ACC112 (cell line): ENCODE measurements at regions not wholly inside any gene's neighbourhood (a gene's known extent, or its start where the extent isn't known, plus 50 kb on each side); places are given as distances from the start of the nearest gene placed in this dataset.

Source experiments
- H2AFZ ChIP-seq: fragments of 200-600 bp; sonication (generic); one replicate; pipeline ENCODE4 v1.6.0; 2017; ENCODE audit warnings: antibody characterized with exemption, low read length; ENCODE audit not compliant: unreplicated experiment
- H3K27ac ChIP-seq: fragments of 200-600 bp; sonication (generic); 2 replicates; pipeline ENCODE4 v1.5.1; 2014; ENCODE audit warnings: low read depth, mild to moderate bottlenecking, antibody characterized with exemption, low read length, moderate library complexity
- H3K27me3 ChIP-seq: fragments of 200-600 bp; sonication (generic); 2 replicates; pipeline ENCODE4 v1.6.1; 2014; ENCODE audit warnings: mild to moderate bottlenecking, antibody characterized with exemption, low read length, moderate library complexity, mixed read lengths; ENCODE audit not compliant: insufficient read depth
- H3K36me3 ChIP-seq: fragments of 200-600 bp; sonication (generic); 2 replicates; pipeline ENCODE4 v1.6.1; 2016; ENCODE audit warnings: mild to moderate bottlenecking, antibody characterized with exemption, low read length, moderate library complexity, mixed read lengths; ENCODE audit not compliant: insufficient read depth
- H3K4me1 ChIP-seq: fragments of 200-600 bp; sonication (generic); one replicate; pipeline ENCODE4 v1.6.1; 2016; ENCODE audit warnings: low read length, mixed read lengths; ENCODE audit not compliant: insufficient read depth, unreplicated experiment, control insufficient read depth
- H3K4me3 ChIP-seq: fragments of 200-600 bp; sonication (generic); 2 replicates; pipeline ENCODE4 v1.5.1; 2014; ENCODE audit warnings: mild to moderate bottlenecking, low read depth, low read length
- H3K79me2 ChIP-seq: fragments of 200-600 bp; sonication (generic); one replicate; pipeline ENCODE4 v1.6.0; 2016; ENCODE audit warnings: low read length; ENCODE audit not compliant: control insufficient read depth, unreplicated experiment, insufficient read depth

DNA sequence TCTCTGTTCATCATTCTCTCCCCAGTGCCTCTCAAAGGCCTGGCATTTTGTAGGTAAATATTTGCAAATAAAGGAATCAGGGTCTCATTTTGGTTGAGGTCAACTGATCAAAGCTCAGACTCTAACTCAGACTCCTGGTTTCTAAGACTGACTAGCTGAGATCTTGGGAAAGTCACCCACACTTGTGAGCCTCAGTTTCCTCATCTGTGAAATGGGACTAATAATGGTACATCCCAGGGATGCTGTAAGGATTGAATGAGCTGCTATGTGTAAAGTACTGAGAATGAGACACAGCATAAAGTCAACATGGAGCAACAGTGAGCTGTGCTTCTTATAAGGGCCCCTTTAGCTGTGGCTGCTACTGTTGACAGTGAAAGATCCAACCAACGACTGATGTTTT lies 70.6 kb upstream of the XYLT1 start:
- no peaks in the 10 kb centered on the region for H3K4me1 ChIP-seq
- no peaks in the 10 kb centered on the region for H3K79me2 ChIP-seq
- no peaks in the 10 kb centered on the region for H3K27me3 ChIP-seq
- no peaks in the 10 kb centered on the region for H3K36me3 ChIP-seq
- no peak overlapping the region for H3K4me3 ChIP-seq
- H2AFZ ChIP-seq = no peak overlapping the region
- no peak overlapping the region for H3K27ac ChIP-seq

DNA sequence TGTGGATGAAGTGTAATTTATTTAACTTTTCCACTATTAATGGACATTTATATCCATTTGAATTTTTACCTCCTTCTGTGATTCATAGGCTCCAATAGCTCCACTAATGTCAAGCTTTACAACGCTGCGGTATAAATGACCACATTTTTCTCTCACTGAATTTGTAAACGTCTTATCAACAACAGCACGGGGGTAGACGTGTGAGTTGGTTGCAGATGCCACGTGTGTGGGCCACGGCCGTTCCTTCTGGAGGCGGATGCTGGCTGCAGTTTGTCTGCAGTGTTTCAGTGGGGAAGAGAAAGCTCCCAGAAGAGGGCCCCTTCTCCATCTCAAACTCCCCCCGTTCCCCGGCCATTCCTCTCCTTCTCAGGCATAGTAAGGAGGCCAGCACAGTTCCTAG lies 68.2 kb upstream of the XYLT1 start:
- H3K27me3 ChIP-seq = no peaks in the 10 kb centered on the region
- H3K27ac ChIP-seq = no peak overlapping the region
- no peaks in the 10 kb centered on the region for H3K79me2 ChIP-seq
- H2AFZ ChIP-seq = no peak overlapping the region
- H3K36me3 ChIP-seq = no peaks in the 10 kb centered on the region
- no peak overlapping the region for H3K4me3 ChIP-seq
- H3K4me1 ChIP-seq = peaks cover 11% of the 10 kb centered on the region

DNA sequence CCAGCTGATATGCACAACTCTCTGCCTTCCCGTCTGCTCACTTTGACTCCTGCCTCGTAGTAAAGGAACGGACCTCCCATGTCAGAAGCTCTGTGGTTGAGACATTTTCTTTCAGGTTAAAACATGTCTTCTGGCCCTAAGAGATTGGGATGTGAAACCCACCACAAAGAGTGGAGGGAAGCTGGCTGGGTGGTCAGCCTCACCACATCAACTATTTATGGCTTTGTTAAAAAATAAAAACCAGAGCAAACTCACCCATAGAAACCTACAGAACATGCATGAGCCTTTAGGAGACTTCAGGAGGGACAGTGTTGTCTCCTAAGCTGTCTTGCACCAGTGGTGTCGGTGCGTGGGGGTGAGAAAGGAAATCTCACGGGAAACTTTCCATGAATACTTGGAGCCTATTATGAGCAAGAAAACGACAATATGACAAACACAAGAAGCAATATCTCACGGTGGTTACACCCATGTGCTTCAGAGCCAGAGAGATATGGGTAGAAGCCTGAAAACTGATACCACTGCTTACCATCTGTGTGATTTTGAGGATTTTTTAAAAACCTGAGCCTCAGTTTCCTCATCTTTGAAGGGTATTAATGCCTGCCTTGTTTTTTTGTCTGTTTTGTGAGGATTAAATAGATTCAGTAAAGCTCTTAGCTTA lies 61.7 kb upstream of the XYLT1 start:
- H3K4me1 ChIP-seq = peaks cover 11% of the 10 kb centered on the region
- H2AFZ ChIP-seq = no peak overlapping the region
- no peak overlapping the region for H3K4me3 ChIP-seq
- no peaks in the 10 kb centered on the region for H3K36me3 ChIP-seq
- no peak overlapping the region for H3K27ac ChIP-seq
- H3K27me3 ChIP-seq = 0 out of 2 replicates have a peak, but pooled peaks cover 3% of the 10 kb centered on the region
- no peaks in the 10 kb centered on the region for H3K79me2 ChIP-seq

DNA sequence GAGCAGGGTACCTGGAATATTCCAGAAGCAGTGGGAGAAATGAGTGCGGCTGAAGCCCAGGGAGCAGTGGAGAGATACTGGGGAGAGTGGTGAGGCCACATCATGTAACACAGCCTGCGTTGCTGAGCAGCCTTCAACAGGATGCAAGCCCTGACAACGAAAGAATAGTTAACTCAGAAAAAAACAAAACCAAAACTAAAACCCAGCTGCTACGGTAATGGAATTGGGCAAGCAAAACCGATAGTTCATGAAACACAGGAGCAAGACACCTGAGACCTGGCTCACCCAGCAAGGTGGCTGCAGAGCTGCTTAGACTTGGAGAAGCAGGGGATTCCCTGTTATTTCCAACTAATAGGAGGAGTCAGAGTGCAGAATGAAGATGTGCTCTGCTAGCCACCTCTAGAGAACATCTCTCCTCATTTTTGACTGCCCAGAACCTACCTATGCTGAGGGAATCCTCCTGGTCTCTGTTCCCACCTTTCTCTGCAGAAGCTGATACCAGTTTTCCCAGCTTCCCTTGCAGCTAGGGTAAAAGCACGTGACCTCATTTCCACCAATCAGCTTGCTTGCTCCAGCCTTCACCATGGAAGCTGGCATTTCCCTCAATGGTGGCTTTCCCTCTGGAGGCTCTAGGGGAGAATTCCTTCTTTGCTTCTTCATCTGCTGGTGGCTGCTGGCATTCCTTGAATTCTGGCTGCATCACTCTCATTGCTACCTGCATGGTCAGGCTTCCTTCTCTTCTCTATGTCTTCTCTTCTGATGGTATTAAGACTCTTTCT lies 59.4 kb upstream of the XYLT1 start:
- Histone ChIP-seq H3K79me2 (no peaks in the 10 kb centered on the region), H3K27ac (no peak overlapping the region), H2AFZ (no peak overlapping the region)

DNA sequence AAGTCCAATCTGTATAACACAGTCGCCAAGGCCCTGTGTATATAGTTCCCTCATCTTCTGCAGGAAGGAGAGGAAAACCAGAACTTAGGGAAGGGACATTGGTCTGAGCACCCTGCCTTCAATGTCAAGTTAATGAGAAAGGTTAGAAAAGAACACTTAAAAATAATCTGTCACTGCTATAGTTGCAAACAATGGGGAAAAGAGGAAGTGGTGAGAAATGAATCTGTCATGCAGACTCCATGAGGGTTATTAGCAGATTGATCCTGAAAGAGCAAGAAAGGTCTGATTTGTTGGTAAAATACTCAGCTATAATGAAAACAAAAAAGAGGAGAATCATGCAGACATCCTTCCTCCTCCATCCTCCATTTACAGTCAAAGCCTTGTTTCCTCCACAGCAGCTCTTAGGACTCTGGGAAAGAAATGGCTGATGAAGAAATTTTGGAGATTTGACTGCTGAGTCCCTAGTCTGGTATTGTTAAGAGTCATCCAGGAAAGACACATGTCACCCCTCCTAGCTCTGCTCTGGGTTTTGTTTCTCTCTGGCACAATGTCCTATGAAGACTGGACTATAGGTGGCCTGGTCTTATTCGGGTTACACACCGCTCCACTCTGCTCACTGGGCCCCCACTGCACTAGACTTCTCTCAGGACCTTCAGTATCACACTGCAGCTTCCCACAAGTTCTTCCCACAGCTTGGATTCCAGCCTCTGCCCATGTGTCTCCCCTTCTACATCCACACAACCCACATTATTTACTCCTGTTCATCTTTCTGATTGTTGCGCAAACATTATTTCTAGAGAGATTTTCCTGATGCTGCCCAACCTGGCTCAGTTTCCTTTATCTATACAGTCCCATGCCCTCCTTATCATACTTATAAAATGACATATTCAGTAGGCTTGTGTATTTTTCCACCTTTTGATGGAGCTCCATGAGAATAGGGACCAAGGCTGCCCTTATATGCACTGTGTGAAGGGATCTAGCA lies 56.5 kb upstream of the XYLT1 start:
- no peaks in the 10 kb centered on the region for H3K79me2 ChIP-seq
- H3K4me3 ChIP-seq = no peak overlapping the region
- H3K4me1 ChIP-seq = no peaks in the 10 kb centered on the region
- no peaks in the 10 kb centered on the region for H3K36me3 ChIP-seq
- no peak overlapping the region for H2AFZ ChIP-seq
- H3K27ac ChIP-seq = no peak overlapping the region
- 0 out of 2 replicates have a peak, but pooled peaks cover 3% of the 10 kb centered on the region for H3K27me3 ChIP-seq

More for the DNA sequence above, 59.4 kb upstream of the XYLT1 start:
- H3K4me1 ChIP-seq = peaks cover 3% of the 10 kb centered on the region
- no peaks in the 10 kb centered on the region for H3K36me3 ChIP-seq
- no peak overlapping the region for H3K4me3 ChIP-seq
- H3K27me3 ChIP-seq = 0 out of 2 replicates have a peak, but pooled peaks cover 3% of the 10 kb centered on the region

DNA sequence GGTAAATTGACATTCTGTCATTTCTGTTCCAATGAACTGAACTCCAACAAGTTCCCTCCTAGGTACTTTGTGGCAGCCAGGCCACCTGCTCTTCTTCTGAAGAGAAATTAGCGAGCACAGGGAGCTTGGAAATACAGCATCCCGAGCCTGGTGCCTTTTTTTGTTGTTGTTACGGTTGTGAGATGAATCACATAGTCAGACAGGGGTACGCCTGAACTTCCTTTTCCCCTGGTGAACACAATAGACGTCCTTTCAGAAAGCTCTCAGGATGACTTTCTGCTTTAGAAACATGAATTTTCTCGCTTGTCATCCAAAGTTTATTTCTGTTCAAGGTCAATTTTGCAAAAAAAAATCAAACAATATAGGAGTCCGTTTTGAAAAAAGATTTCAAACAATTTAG lies 53.9 kb upstream of the XYLT1 start:
- Histone ChIP-seq H3K27me3 (0 out of 2 replicates have a peak, but pooled peaks cover 1% of the 10 kb centered on the region), H3K79me2 (no peaks in the 10 kb centered on the region), H2AFZ (no peak overlapping the region), H3K4me3 (no peak overlapping the region), H3K4me1 (peaks cover 17% of the 10 kb centered on the region), H3K27ac (no peak overlapping the region), H3K36me3 (no peaks in the 10 kb centered on the region)

DNA sequence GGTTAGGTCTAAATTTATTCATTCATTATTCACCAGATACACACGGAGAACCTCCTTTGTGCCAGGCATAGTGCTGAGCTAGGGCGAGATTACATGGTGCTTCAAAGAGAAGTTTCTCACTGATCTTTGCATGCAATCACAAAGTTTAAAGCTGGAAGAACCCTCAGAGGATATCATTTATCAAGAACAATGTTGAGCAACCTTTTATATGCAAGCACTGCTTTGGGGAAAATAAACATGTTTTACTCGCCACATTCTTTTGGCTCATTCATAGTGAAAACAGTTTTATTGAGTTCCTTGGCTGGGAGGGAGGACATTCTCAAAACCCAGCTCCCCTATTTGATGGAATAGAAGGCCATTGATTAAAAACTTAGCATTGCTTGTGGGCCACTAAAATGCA lies 49.8 kb upstream of the XYLT1 start:
- Histone ChIP-seq H3K36me3 (no peaks in the 10 kb centered on the region), H3K79me2 (no peaks in the 10 kb centered on the region), H3K4me1 (peaks cover 50% of the 10 kb centered on the region), H3K4me3 (peak overlapping the region; percentile 42; the same call in 1 of the 2 replicates), H3K27me3 (no peaks in the 10 kb centered on the region), H3K27ac (peak overlapping the region; percentile 75), H2AFZ (peak overlapping the region; percentile 17)
